Osteoblast (primary cell): ENCODE measurements at regions not wholly inside any gene's neighbourhood (a gene's known extent, or its start where the extent isn't known, plus 50 kb on each side); places are given as distances from the start of the nearest gene placed in this dataset.

Experiments
- DNase-seq: peaks from one replicate; pipeline ENCODE4 v3.0.0; 2011; ENCODE audit warnings: low spot score, mixed read lengths; ENCODE audit not compliant: insufficient read length; ENCODE audit errors: missing footprints
- H2AFZ ChIP-seq: 2 replicates; pipeline ENCODE4 v1.6.0; 2011; ENCODE audit warnings: mild to moderate bottlenecking, low read length
- H3K27ac ChIP-seq: 2 replicates; pipeline ENCODE4 v1.5.1; 2011; ENCODE audit warnings: mild to moderate bottlenecking, low read depth, low read length, moderate library complexity
- H3K27me3 ChIP-seq: 2 replicates; pipeline ENCODE4 v1.6.0; 2012; ENCODE audit warnings: mild to moderate bottlenecking, control low read depth, inconsistent platforms, low read length, moderate library complexity; ENCODE audit not compliant: insufficient read depth
- H3K36me3 ChIP-seq: 2 replicates; pipeline ENCODE4 v1.5.1; 2011; ENCODE audit warnings: mild to moderate bottlenecking, low read length, control low read depth, moderate library complexity; ENCODE audit not compliant: insufficient read depth
- H3K4me1 ChIP-seq: 2 replicates; pipeline ENCODE4 v1.5.1; 2011; ENCODE audit warnings: mild to moderate bottlenecking, low read length, control low read depth, moderate library complexity; ENCODE audit not compliant: insufficient read depth
- H3K4me2 ChIP-seq: 2 replicates; pipeline ENCODE4 v1.6.0; 2011; ENCODE audit warnings: mild to moderate bottlenecking, low read length; ENCODE audit not compliant: insufficient read depth
- H3K4me3 ChIP-seq: fragments of 200-600 bp; sonication (generic); 3 replicates; pipeline ENCODE4 v1.5.1; 2012; ENCODE audit warnings: mild to moderate bottlenecking, low read length, inconsistent platforms; ENCODE audit not compliant: insufficient read depth
- H3K79me2 ChIP-seq: 2 replicates; pipeline ENCODE4 v1.6.0; 2012; ENCODE audit warnings: mild to moderate bottlenecking, low read length, control low read depth, inconsistent platforms; ENCODE audit not compliant: insufficient read depth
- H3K9me3 ChIP-seq: 2 replicates; pipeline ENCODE4 v1.5.1; 2011; ENCODE audit warnings: low read depth, low read length, control low read depth
- H4K20me1 ChIP-seq: 2 replicates; pipeline ENCODE4 v1.6.0; 2012; ENCODE audit warnings: mild to moderate bottlenecking, low read length, control low read depth; ENCODE audit not compliant: insufficient read depth
- TF ChIP-seq, protein P1 (sequence below): IDR thresholded peaks from 2 replicates; pipeline ENCODE4 v1.5.1; 2011; ENCODE audit warnings: mild to moderate bottlenecking, low read depth, low read length, moderate library complexity; ENCODE audit errors: extremely low read depth

DNA sequence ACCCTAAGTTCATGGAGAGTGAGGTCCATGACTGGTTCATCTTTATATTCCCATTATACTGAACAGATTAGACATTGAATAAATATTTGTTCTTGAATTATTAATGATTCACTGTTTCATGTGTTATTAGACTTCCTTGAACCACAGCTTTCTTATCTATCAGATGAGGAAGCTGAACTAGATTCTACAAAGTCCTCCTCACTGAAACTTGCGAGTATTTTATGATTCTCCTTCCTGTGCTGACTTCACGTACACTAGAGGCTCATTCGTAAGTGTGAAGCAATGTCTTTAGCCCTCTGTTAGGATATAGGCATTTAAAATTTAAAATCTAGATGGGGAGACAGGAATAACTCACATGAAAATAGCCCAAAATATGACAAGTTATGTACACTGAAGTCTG lies 95.6 kb upstream of the IRF2BP2 start:
- Histone ChIP-seq H4K20me1 (no peaks in the 10 kb centered on the region), H3K36me3 (no peaks in the 10 kb centered on the region), H3K4me3 (no peak overlapping the region), H3K9me3 (no peaks in the 10 kb centered on the region), H3K27me3 (no peaks in the 10 kb centered on the region), H3K79me2 (no peaks in the 10 kb centered on the region), H3K4me2 (no peak overlapping the region), H2AFZ (no peak overlapping the region), H3K27ac (no peak overlapping the region), H3K4me1 (peaks cover 20% of the 10 kb centered on the region)
- TF ChIP-seq, protein P1, sequence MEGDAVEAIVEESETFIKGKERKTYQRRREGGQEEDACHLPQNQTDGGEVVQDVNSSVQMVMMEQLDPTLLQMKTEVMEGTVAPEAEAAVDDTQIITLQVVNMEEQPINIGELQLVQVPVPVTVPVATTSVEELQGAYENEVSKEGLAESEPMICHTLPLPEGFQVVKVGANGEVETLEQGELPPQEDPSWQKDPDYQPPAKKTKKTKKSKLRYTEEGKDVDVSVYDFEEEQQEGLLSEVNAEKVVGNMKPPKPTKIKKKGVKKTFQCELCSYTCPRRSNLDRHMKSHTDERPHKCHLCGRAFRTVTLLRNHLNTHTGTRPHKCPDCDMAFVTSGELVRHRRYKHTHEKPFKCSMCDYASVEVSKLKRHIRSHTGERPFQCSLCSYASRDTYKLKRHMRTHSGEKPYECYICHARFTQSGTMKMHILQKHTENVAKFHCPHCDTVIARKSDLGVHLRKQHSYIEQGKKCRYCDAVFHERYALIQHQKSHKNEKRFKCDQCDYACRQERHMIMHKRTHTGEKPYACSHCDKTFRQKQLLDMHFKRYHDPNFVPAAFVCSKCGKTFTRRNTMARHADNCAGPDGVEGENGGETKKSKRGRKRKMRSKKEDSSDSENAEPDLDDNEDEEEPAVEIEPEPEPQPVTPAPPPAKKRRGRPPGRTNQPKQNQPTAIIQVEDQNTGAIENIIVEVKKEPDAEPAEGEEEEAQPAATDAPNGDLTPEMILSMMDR: no peak
- no peak for DNase-seq

DNA sequence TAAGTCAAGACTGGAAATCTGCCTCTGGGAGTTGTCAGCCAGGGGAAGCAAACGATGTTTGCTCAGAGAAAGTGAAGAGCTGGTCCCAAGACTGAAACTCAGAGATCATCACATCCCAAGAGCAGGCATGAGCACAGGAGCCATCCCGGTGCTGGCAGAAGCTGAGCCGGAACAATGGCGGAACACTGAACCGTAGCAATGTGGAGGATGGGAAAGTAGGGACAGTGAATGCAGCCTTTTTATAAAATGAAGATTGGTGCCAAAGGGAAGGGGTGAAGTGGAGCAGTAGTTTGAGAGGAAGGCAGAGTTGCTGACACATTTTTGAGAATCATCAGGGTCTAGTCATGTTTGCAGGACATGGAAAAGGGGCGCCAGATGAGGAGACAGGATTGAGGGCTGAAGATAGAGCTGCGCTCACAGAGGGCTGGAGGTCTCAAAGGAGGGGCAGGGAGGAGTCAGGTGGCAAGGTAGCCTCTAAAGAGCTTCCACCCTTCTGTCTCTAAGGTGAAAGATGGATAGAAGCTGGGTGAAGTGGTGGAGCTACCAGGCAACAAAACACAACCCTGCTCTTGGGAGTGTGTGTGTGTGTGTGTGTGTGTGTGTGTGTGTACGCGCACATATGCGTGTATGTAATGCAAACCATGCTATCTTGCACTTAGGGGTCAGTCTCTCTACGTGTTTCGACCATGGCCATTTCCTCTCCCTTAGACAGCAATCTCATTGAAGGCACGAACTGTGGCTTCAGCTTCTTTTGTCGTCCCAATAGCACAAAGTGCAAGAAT lies 94.3 kb upstream of the IRF2BP2 start:
- no peaks in the 10 kb centered on the region for H3K36me3 ChIP-seq
- no peak overlapping the region for H3K27ac ChIP-seq
- no peaks in the 10 kb centered on the region for H4K20me1 ChIP-seq
- TF ChIP-seq, protein P1: no peak
- H3K27me3 ChIP-seq: no peaks in the 10 kb centered on the region
- DNase-seq: no peak
- no peaks in the 10 kb centered on the region for H3K9me3 ChIP-seq
- no peaks in the 10 kb centered on the region for H3K79me2 ChIP-seq
- H3K4me3 ChIP-seq: no peak overlapping the region
- peaks cover 30% of the 10 kb centered on the region for H3K4me1 ChIP-seq
- H3K4me2 ChIP-seq: no peak overlapping the region
- H2AFZ ChIP-seq: no peak overlapping the region

DNA sequence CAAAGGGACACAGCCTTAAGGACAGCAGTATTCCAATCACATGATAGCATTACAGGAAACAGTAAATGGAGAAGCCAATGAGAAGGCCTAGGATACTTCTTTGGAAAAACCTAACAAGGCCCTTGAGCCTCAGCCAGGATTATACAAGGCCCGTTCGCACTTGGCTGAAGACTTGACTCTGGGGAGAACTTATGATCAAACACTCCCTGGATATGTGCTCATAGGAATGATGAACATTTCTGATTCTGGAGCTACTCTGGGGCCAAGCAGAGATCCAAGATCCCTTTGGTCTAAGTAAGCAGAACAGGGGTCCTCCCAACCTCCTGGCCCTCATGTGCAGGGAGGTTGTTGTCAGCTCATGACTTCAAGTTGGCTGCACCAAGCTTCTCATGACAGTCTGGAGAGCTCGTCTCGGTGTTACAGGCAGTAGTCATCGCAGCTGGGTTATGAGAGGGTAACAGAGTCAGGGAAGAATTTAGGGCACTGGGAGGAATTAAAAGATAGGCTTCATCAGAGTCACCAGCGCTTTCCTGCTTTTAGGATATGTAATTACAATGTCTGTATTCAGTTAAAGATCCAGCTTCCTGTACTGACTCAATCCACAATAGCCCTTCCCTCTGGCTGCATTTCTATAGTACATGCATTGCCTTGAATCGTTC lies 92.5 kb upstream of the IRF2BP2 start:
- no peak overlapping the region for H3K27ac ChIP-seq
- peaks cover 22% of the 10 kb centered on the region for H3K4me1 ChIP-seq
- peak; percentile 78 for DNase-seq
- H3K4me2 ChIP-seq: no peak overlapping the region
- no peaks in the 10 kb centered on the region for H3K27me3 ChIP-seq
- no peaks in the 10 kb centered on the region for H3K79me2 ChIP-seq
- TF ChIP-seq, protein P1: no peak
- H4K20me1 ChIP-seq: no peaks in the 10 kb centered on the region
- no peaks in the 10 kb centered on the region for H3K36me3 ChIP-seq
- H3K4me3 ChIP-seq: no peak overlapping the region
- peak overlapping the region; percentile 28 for H2AFZ ChIP-seq
- H3K9me3 ChIP-seq: no peaks in the 10 kb centered on the region

DNA sequence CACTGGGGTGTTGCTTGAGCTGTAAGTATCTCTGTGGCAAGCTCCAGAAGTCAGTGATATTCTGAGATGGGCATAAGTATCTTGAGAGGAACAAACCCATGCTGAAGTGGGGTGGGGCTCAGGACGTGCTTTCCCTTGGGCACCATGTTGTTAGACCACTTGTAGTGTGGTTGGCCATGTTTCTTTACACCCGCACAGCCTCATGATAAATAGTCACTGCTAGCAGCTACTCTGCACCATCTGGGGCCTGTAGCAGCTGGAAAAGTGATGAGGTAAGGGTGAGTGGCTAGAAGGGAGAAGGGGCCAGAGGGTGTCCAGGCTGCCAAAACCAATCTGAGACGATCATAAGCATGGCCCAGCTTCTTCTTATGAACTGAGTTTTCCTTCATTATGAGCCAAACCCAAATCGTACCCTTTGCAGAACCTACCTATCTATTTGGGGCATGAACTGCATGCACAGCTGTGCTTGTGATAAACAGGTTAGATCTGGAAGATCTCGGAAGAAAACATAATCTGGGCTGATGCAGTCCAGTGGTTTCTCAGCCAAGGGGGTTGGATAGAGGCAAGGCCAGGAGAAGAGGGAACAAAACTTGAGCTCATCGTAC lies 91.9 kb upstream of the IRF2BP2 start:
- Histone ChIP-seq H3K36me3 (no peaks in the 10 kb centered on the region), H3K4me2 (no peak overlapping the region), H4K20me1 (no peaks in the 10 kb centered on the region), H3K27me3 (no peaks in the 10 kb centered on the region), H3K9me3 (no peaks in the 10 kb centered on the region), H3K79me2 (no peaks in the 10 kb centered on the region), H3K4me1 (peaks cover 19% of the 10 kb centered on the region), H3K27ac (no peak overlapping the region), H3K4me3 (no peak overlapping the region), H2AFZ (no peak overlapping the region)
- no peak for DNase-seq
- TF ChIP-seq, protein P1: no peak
